GM19351 (cell line): ENCODE measurements at regions not wholly inside any gene's neighbourhood (a gene's known extent, or its start where the extent isn't known, plus 50 kb on each side); places are given as distances from the start of the nearest gene placed in this dataset.

Experiments used
- ATAC-seq: cut with Tn5 transposase; IDR thresholded peaks from one replicate; pipeline ENCODE4 v1.9.1; 2021; ENCODE audit warnings: mild to moderate bottlenecking, moderate library complexity; ENCODE audit not compliant: unreplicated experiment

DNA sequence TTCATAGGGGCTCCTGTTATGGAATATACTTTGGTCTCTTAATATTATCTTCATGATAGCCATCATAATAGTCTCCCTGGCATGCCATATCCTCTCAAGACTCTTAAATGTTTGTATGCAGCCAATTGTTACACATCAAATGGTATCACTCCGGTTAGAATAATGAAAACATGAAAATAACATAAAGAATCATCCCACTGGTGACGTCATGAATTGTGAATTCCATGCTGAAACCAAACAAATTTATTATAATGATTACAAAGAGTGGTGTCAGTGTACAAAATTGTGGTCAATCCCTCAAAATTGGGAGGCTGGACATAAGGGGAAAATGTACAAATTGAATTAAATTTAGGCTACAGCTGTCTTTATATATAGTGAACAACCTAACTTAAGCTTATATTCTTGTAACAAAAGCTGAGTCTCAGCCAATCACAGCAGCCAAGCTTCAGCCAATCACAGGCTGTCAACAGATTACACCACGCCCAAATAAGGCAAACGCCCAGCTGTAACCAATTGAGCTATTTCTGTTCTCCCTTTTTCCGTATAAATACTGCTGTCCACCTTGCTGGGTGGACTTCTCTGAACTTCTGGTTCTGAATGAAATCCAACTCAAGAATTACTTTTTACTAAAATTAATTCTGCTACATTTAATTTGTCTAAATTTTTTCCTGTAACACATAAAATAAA lies 156.1 kb downstream of the CHD9NB start:
- no peak for ATAC-seq

DNA sequence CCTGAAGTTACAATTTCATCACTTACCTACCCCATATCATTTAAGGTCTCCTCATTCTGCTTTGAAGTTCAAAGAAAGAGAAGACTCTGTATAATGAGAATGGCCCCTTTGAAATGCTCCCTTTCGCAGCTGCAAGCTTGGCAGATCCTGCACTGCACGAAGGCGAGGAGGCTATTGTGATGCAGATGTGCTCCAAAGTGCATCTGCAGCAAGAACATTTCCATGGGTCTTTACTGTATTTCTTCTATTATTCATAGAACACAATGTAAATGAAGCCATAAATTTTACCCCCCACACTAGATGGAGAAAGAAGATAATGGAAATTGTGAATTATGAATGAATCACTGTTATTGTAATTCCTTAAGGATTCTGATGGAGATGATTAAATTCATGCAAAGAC lies 178.7 kb downstream of the CHD9NB start:
- no peak for ATAC-seq

DNA sequence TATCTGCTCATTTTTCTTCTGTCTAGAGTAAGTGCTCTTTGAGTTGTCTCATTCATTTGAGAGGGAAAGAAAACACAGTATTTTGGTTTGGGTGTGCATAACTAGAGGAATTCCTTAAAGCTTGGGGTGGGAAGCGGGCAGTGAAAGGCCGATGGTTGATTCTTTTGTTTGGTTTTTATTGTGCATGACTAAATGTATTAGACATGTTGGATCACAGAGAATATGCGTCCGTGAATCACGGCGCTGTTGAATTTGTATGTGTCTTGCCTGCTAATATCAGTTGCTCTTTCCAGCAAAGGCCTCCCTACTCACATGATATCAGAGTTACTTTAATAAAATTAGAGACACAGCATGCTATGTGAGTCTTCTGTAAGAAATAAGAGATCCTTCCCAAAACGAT lies 180.0 kb downstream of the CHD9NB start:
- ATAC-seq: no peak

DNA sequence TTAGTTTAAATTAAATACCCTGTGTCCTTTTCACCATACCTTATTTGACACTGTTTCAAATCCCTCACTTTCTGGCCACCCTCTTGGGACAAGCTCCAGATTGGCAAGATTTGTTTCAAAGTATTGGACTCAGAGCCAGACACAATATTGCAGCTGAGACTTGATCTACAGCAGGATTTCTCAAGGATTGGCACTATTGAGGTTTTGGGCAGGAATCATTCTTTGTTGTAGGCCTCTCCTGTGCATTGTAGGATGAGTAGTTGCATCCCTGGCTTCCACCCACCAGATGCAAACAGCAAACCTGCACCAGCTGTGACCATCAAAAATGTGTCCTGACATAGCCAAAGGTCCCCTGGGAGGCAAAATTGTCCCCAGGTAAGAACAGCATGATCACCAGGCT lies 181.2 kb downstream of the CHD9NB start:
- no peak for ATAC-seq

DNA sequence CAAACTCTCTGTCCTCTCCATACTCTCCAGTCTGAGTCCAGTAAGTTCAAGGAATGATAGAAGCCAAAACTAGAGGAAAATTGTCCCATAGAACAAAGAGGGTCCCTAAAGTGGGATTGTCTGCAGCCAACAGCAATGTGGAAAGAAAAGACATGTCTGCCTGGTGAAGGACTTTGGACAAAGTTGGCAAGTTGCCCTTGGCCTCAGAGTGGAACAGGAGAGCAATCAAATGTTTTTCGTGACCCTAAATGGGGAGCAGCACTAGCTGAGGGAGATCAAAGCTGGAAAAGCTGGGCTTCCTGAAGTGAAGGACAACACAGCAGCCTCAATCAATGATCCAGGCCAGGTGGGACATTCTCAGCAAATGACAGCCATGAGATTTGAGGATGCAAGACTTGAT lies 183.5 kb downstream of the CHD9NB start:
- ATAC-seq: no peak

DNA sequence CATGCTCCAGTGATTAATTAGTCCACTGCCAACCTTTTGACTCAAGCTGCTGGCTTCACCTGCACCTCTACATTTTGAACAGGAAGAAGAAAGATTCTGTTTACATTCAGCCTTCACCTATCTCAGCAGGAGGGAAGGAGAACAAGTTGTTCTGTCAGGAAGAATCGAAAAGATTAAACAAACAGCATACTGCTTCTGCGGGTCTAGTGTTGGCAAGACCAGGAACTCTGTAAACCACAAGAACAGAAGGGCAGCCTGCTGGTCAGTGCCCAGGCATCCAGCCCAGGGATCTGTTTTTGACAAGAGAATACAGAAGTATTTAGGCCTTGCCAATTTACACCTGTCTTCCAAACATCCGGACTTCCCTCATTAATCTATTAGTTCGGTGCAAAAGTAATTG lies 189.7 kb downstream of the CHD9NB start:
- ATAC-seq: no peak

DNA sequence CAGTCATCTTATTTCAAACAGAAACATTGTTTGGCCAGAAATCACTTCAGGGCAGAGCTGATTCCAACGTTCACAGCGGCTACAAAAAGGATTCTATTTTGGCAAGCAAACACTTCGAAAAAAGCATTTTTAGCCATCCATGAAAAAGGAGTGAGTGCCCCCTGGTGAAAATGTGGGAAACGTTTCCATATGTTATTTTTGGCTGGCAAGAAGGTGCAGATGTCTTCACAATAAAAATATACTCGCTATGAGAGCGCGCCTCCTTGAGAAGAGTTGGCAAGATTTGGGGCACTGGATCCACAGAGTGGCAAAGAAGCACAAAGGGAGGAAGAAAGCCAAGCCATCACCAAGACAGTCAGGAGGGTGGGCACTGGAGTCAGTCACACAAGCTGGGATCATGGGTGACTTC lies 191.1 kb downstream of the CHD9NB start:
- ATAC-seq: no peak

DNA sequence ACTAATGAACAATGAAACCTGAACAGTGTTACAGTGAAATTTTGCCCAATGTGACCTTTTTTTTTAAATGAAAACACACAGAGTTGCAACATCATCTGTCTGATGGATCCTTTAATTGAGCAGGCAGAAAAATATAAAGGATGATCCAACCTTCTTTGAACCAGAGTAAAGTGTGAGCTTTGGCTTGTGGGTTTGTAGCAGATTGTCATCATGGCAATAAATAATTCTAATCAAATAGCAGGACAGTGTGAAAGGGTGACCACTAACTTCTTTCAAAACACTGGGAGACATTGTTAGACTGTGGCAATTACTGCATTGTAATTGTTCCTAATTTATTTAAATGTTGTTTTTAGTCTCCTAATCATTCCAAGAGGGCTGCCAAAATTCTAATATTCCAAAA lies 197.2 kb downstream of the CHD9NB start:
- ATAC-seq: no peak

DNA sequence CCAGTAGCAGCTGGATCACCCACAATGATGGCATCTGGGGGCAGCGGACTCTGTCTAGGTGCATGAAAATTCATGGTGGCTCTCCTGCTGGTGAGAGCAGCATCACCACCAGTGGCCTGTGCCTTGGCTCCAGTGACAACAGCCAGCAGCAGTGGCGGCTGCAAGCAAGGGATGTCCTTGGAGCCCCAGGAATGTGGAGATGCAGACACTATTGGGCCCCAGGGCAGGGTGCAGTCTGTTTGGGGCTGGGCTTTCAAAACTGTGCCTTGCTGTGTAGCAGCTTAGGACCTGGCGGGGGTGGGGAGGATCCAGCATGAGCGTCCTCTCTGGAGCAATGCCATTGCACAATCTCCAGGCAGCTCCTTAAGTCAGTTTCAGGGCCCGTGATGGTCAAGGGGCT lies 199.7 kb downstream of the CHD9NB start:
- ATAC-seq: no peak

DNA sequence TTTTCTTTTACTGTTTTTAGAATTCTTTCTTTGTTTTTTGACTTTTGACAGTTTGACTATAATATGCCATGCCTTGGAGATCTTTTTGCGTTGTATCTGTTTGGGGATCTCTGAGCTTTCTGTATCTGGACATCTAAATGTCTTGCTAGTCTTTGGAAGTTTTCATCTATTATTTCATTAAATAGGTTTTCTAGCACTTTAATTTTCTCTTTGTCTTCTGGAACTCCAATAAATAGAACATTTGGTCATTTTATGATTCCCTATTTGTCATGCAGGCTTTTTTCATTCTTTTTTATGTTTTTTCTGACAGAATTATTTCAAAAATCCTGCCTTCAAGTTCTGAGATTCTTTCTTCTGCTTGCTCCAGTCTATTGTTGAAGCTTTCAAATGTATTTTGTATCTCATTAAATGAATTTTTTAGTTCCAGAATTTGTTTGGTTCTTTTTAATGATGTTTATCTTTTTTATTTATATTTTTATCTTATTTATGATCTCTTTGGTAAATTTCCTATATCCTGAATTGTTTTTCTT lies 201.4 kb downstream of the CHD9NB start:
- ATAC-seq: no peak

DNA sequence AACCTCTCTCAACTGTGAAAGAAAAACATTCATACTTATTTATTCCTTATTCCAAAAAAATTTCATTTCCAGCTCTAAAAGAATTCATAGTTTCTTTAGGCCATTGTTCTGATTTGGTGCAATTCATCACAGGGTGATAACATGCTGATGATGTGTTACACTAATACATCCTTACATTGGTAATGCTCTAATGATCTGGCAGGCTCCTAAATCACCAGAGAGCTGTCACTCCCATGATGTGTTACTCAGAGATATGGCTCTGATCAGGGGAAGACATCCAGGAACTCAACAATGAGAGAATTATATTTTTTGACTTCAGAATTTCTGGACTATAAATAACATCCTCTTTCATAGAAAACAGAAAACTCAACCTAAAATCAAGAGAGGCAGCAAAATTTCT lies 209.3 kb downstream of the CHD9NB start:
- no peak for ATAC-seq

DNA sequence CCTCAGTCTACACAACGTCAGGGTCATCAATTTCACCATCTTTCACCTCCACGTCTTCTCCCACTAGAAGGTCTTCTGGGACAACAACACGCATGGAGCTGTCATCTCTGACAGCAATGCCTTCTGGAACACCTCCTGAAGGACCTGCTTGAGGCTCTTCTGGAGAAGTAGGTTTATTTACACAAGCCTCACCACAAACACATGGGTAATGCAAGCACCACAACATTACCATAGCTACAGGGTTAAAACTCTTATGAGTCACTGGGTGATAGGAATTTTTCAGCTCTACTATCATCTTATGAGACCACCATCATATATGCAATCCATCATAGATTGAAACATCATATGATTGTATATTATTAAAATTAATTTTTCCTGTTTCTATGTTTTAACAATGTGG lies 215.4 kb downstream of the CHD9NB start:
- ATAC-seq: no peak

DNA sequence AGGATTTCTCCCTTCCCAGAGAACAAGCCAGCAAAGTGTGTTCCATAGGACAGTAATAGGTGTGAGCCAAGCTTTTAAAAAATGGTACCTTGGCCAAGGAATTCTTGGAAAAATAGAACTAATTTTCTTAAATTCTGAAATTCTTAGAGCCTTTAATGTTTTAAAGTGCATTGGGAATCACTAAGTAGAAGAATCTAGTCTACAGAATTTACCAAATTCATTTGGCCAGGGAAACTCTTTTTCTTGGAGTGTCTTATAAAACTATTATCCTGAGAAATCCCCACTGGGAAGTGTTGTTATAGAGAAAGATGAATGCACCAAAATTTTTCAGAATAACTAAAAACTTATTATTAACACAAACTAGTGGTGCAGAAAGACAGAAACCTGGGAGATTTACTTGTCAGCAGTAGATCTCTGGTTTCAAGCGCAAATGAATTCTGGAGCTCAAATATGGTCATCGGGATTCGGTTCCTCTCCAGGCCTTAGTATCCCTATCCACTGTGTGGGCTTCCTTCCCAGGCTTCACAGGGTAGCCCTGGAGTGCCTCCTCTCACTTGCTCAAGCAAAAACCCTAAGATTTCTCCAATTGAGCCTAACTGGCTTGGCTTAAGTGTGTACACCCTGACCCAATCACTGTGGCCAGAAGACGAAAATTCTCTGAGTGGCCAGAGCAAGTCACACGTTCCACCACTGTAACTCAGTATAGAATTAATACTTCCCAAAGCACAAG lies 217.8 kb downstream of the CHD9NB start:
- ATAC-seq: no peak

DNA sequence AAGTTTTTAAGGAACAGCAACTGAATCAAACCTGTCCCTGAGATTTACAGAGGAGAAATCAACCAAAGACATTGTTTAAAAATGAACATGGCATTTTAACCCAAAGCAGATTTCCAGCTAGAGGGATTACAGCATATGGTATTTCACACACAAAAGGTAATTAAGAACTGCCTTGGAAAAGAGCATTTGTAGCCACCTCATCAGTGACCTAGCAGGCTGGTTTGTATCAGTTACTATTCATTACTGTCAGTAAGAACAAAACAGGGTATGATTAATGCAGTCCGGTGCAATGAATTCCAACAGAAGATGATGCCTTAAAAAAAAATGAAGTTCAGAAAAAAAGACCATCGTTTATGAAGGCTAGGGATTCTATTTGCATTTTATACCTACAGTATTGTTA lies 219.9 kb downstream of the CHD9NB start:
- no peak for ATAC-seq

DNA sequence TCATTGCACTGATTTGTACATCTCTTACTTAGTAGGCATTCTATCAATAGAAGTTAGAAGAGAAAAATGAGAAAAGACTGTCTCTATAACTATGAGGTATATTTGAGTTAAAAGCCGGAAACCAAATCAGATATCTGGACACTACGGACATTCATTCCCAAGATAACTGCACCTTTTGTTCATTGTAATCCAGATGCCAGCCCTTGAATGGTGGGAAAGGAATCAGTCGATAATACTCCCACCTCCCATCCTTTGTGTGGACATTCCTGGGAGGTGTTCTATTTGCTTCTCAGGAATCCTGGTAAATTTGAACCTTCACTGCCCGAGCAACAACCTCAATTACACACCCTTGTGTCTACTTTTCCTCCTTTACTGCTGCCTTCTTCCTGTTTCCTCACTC lies 225.2 kb downstream of the CHD9NB start:
- no peak for ATAC-seq

DNA sequence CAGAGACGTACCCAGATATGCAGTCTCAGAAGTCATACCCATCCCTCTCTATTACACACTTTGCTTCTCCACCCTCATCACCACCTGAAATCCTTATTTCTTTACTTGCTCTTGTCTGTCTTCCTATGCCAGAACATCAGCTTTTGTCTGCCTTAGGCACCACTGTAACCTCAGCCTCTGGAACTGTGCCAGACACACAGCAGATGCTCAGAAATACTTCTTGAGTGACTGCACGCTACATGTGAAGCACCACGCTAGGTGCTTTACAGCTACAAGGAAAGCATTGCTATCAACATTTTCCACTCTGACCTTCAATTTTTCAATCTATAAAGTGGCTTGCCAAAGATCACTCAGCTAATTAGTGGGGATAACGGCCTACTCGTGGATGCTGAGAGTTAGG lies 226.8 kb downstream of the CHD9NB start:
- ATAC-seq: no peak

DNA sequence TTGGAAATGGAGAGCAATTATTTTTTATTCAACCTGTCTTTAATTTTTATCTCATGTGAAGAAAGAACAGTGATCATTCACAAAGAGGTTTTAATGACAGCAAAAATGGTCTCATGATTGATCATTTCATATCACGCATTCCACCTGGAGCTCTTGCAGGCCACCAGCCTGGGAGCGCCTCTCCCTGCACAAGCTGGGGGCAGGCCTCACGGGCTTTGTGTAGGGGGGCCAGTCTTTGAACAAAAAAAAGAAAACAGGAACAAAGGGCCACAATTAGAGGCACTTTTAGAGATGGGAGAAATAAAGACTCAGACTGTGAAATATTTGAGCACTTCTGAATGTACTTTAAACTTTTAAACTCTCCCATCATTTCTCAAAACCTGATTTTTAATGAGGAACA lies 232.9 kb downstream of the CHD9NB start:
- no peak for ATAC-seq

DNA sequence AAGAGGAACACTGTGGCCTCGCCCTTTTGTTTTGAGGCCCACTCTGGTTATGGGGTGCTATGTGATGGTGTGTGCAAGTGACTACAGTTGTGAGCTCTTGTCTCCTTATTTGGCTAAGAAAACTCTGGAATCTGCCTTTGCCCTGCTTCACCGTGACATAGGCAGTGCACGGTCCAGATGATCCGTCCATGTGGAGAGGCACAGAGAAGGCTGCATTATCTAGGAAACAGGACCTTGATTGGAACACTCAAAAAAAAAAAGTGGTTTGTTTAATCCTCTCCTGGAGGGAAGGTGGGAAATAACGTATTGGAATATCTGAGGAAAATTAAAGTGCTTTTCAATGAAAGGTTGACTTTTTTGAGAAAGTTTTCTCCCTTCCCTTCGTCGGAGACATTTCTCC lies 233.3 kb downstream of the CHD9NB start:
- no peak for ATAC-seq

DNA sequence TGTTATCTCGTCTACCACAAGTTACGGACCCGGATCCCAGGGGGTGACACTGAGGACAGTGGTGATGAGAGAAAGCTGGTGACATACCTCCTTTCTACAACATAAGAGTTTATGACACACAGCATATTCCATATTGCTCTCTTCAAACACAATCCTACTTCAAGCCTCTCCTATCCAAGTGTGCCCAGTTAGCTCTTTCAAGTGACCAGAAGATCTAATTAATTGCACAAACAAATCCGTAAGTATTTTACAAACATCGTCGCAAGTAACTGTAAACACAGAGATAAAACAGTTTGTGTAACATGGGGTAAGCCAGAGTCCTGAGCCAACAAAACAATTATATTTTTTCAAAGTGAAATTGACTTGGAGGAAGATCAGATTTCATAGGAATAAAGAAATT lies 235.0 kb downstream of the CHD9NB start:
- ATAC-seq: no peak

DNA sequence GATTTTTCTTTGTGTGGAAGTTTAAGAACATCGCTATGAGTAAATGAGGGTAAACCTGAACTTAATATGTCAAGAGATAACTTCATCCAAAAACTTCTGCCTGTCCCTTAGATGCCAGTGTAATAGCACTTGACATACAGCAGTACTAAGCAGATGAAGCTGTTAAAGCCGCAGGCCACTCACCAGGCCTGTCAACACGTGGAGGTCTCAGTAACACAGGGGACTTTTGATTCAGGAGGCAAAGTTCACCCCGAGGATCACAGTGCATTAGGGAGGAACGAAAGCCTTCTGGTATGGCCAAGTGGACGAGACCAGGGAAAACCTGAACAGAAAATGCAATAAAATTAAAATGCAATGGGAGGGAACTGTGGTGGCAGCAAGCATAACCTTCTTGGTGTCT lies 235.7 kb downstream of the CHD9NB start:
- ATAC-seq: no peak

DNA sequence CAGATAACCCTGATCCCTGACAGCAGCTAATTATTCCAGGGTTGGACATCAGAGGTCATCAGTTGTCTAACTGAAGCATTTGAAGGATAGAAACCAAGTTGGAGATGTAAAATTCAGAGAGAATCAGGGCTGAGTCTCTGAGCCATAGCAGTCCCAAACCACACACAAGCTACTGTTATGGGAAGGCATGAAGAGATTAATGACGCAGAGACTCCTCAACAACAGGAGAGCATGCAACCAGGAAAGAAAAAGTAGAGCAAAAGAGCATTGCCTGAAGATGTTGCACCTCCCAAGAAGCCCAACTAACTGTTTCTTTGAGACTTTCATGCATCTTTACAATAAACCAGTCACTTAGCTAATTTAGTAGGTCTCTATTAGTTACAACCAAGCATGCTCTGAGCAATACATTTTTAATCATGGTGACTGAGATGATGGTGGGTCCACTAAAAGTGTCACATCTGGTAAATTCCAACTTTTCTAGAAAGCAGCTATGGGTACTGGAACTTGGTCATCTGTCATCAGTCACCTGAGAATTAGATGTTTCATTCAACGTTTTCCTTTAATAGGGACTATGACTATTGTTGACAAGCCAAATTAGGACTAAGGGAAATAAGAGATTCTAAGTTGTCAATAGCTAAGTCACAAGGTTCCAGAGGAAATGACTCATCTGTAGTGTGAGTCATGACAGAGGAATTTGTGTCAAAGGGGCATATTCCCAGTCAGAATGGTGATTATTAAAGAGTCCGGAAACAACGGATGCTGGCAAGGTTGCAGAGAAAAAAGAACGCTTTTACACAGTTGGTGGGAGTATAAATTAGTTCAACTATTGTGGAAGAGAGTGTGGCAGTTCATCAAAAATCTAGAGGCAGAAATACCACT lies 239.8 kb downstream of the CHD9NB start:
- no peak for ATAC-seq
